H9 (cell line): ENCODE measurements at regions not wholly inside any gene's neighbourhood (a gene's known extent, or its start where the extent isn't known, plus 50 kb on each side); places are given as distances from the start of the nearest gene placed in this dataset.

Source experiments
- DNase-seq: peaks from one replicate; pipeline ENCODE4 v3.0.0-alpha.2; 2017
- H2AFZ ChIP-seq: one replicate; pipeline ENCODE4 v1.6.1; 2013; ENCODE audit warnings: mild to moderate bottlenecking, low read length, control low read depth, moderate library complexity
- H2AK5ac ChIP-seq: 2 replicates; pipeline ENCODE4 v1.6.1; 2013; ENCODE audit warnings: low read length, control low read depth, mixed read lengths; ENCODE audit not compliant: insufficient read length
- H2BK120ac ChIP-seq: one replicate; pipeline ENCODE4 v1.6.1; 2013; ENCODE audit warnings: low read depth, mild to moderate bottlenecking, low read length, control low read depth, inconsistent platforms; ENCODE audit not compliant: poor library complexity, severe bottlenecking
- H2BK12ac ChIP-seq: 2 replicates; pipeline ENCODE4 v1.6.1; 2013; ENCODE audit warnings: low read length, control low read depth, mixed read lengths, low read depth; ENCODE audit not compliant: insufficient read length
- H2BK15ac ChIP-seq: 2 replicates; pipeline ENCODE4 v1.6.1; 2013; ENCODE audit warnings: low read depth, low read length, control low read depth
- H2BK20ac ChIP-seq: one replicate; pipeline ENCODE4 v1.6.1; 2013; ENCODE audit warnings: low read depth, mild to moderate bottlenecking, low read length, control low read depth, inconsistent platforms; ENCODE audit not compliant: poor library complexity, severe bottlenecking
- H2BK5ac ChIP-seq: 2 replicates; pipeline ENCODE4 v1.6.1; 2013; ENCODE audit warnings: low read length, control low read depth, mixed read lengths; ENCODE audit not compliant: insufficient read length
- H3K14ac ChIP-seq: 2 replicates; pipeline ENCODE4 v1.6.1; 2013; ENCODE audit warnings: low read length, control low read depth; ENCODE audit not compliant: insufficient read depth
- H3K18ac ChIP-seq: 2 replicates; pipeline ENCODE4 v1.6.1; 2013; ENCODE audit warnings: low read depth, mild to moderate bottlenecking, mixed read lengths, low read length, control low read depth; ENCODE audit not compliant: insufficient read length
- H3K23ac ChIP-seq: 2 replicates; pipeline ENCODE4 v1.6.1; 2013; ENCODE audit warnings: low read length, control low read depth, mixed read lengths, low read depth; ENCODE audit not compliant: insufficient read length
- H3K23me2 ChIP-seq: 2 replicates; pipeline ENCODE4 v1.6.1; 2013; ENCODE audit warnings: low read depth, mild to moderate bottlenecking, mixed read lengths, low read length, control low read depth; ENCODE audit not compliant: insufficient read length, poor library complexity, severe bottlenecking
- H3K27ac ChIP-seq: 2 replicates; pipeline ENCODE4 v1.5.1; 2013; ENCODE audit warnings: low read length, control low read depth, mixed read lengths, low read depth; ENCODE audit not compliant: insufficient read length
- H3K27me3 ChIP-seq: 2 replicates; pipeline ENCODE4 v1.6.1; 2013; ENCODE audit warnings: low read length, control low read depth, inconsistent platforms; ENCODE audit not compliant: insufficient read depth
- H3K4ac ChIP-seq: 2 replicates; pipeline ENCODE4 v1.6.1; 2013; ENCODE audit warnings: low read depth, mild to moderate bottlenecking, control low read depth, inconsistent platforms, low read length, moderate library complexity
- H3K4me1 ChIP-seq: 2 replicates; pipeline ENCODE4 v1.6.1; 2013; ENCODE audit warnings: low read length, control low read depth, inconsistent platforms; ENCODE audit not compliant: insufficient read depth
- H3K4me2 ChIP-seq: 2 replicates; pipeline ENCODE4 v1.6.1; 2013; ENCODE audit warnings: low read length, control low read depth, mixed read lengths; ENCODE audit not compliant: insufficient read length, insufficient read depth
- H3K56ac ChIP-seq: 2 replicates; pipeline ENCODE4 v1.6.1; 2013; ENCODE audit warnings: low read depth, mild to moderate bottlenecking, mixed read lengths, low read length, control low read depth; ENCODE audit not compliant: insufficient read length
- H3K79me1 ChIP-seq: 2 replicates; pipeline ENCODE4 v1.6.1; 2013; ENCODE audit warnings: low read depth, mild to moderate bottlenecking, moderate library complexity, low read length, control low read depth, inconsistent platforms; ENCODE audit not compliant: insufficient read depth, poor library complexity, severe bottlenecking
- H3K79me2 ChIP-seq: 2 replicates; pipeline ENCODE4 v1.6.1; 2013; ENCODE audit warnings: low read length, control low read depth, inconsistent platforms; ENCODE audit not compliant: insufficient read depth
- H3K9ac ChIP-seq: 2 replicates; pipeline ENCODE4 v1.6.1; 2013; ENCODE audit warnings: low read length, control low read depth, mixed read lengths; ENCODE audit not compliant: insufficient read length; ENCODE audit errors: extremely low read depth
- H3K9me3 ChIP-seq: one replicate; pipeline ENCODE4 v1.6.1; 2013; ENCODE audit warnings: low read depth, low read length, inconsistent platforms; ENCODE audit not compliant: control insufficient read depth
- H3T11ph ChIP-seq: one replicate; pipeline ENCODE4 v1.6.1; 2013; ENCODE audit warnings: mild to moderate bottlenecking, low read length, control low read depth, inconsistent platforms
- H4K20me1 ChIP-seq: one replicate; pipeline ENCODE4 v1.6.1; 2013; ENCODE audit not compliant: control insufficient read depth, insufficient read length, insufficient read depth
- H4K5ac ChIP-seq: 2 replicates; pipeline ENCODE4 v1.6.1; 2013; ENCODE audit warnings: low read depth, mild to moderate bottlenecking, mixed read lengths, low read length, control low read depth; ENCODE audit not compliant: insufficient read length
- H4K8ac ChIP-seq: replicated peaks from 2 replicates; pipeline ENCODE4 v1.6.1; 2013; ENCODE audit warnings: low read length, control low read depth, mixed read lengths, low read depth; ENCODE audit not compliant: insufficient read length
- H4K91ac ChIP-seq: 2 replicates; pipeline ENCODE4 v1.6.1; 2013; ENCODE audit warnings: low read depth, mild to moderate bottlenecking, moderate library complexity, mixed read lengths, low read length, control low read depth; ENCODE audit not compliant: insufficient read length
- H3K27ac Mint-ChIP-seq, 3 experiments: 2 replicates in 2 of 3; 3 replicates in 1 of 3; pipeline ENCODE4 v1.8.0; 2020 to 2021; ENCODE audit warnings: mixed read lengths in 3 of 3, mild to moderate bottlenecking in 1 of 3, moderate library complexity in 1 of 3
- H3K27me3 Mint-ChIP-seq: 2 replicates; pipeline ENCODE4 v1.8.0; 2021; ENCODE audit warnings: low read depth, mild to moderate bottlenecking, moderate library complexity, mixed read lengths
- H3K36me3 Mint-ChIP-seq, 3 experiments: 2 replicates in 2 of 3; 3 replicates in 1 of 3; pipeline ENCODE4 v1.8.0; 2020 to 2021; ENCODE audit warnings: low read depth in 3 of 3, mixed read lengths in 3 of 3; ENCODE audit not compliant: insufficient read depth in 1 of 3
- H3K4me1 Mint-ChIP-seq, 2 experiments: 2 replicates each; pipeline ENCODE4 v1.8.0; 2020; ENCODE audit warnings: mixed read lengths in 2 of 2
- H3K4me3 Mint-ChIP-seq, 2 experiments: 2 replicates in 1 of 2; 3 replicates in 1 of 2; pipeline ENCODE4 v1.8.0; 2020 to 2021; ENCODE audit warnings: mild to moderate bottlenecking in 2 of 2, mixed read lengths in 2 of 2, moderate library complexity in 1 of 2
- H3K9me3 Mint-ChIP-seq, 2 experiments: 2 replicates in 1 of 2; 3 replicates in 1 of 2; pipeline ENCODE4 v1.8.0; 2020; ENCODE audit warnings: mild to moderate bottlenecking in 2 of 2, mixed read lengths in 2 of 2, moderate library complexity in 1 of 2
- CTCF ChIP-seq: fragments of 200-600 bp; sonication (generic); conservative IDR thresholded peaks from 3 replicates; pipeline ENCODE4 v1.8.0; 2021; ENCODE audit warnings: antibody characterized with exemption, mild to moderate bottlenecking
- WGBS: extraction: QIAGEN DNeasy Blood & Tissue Kit; methylation state at CpG from one replicate; pipeline ENCODE4 v1.1.7; 2013; ENCODE audit warnings: missing lambda C conversion rate, low lambda C conversion rate, mixed read lengths; ENCODE audit not compliant: insufficient read length; ENCODE audit errors: extremely low coverage; 5-methylcytosine and 5-hydroxymethylcytosine counted together

DNA sequence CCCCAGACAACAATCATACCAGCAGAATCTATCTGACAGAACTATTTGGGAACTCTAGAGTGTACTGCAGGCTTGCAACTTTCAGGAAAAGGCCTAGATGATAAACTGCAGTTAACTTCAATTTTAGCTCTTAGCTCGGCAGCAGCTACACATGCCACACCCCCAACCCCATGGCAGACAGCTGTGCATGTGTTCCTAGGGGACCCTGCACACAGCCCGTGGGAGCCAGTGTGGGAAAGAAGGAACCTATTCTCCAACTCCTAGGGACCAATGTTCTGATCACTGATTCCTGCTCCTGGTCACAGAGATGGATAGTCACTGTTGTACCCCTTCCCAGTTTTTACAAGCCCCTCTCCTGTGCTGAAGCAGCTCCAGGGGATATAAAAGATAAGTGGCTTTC is 179.6 kb downstream of the DRD1 start:
- no peak overlapping the region for H2BK20ac ChIP-seq
- H3K36me3 Mint-ChIP-seq = peaks cover 0 to 2% (median 0%) of the 10 kb centered on the region in 3 experiments; a peak in 2 of 7 replicates
- no peak overlapping the region for H2BK5ac ChIP-seq
- no peak overlapping the region for H2AK5ac ChIP-seq
- no peak for DNase-seq
- H2AFZ ChIP-seq = no peak overlapping the region
- no peaks in the 10 kb centered on the region for H3K23me2 ChIP-seq
- no peaks in the 10 kb centered on the region for H3K4me1 ChIP-seq
- H3K4ac ChIP-seq = no peak overlapping the region
- H3T11ph ChIP-seq = no peak overlapping the region
- H3K14ac ChIP-seq = no peak overlapping the region
- peak overlapping the region in 1 of 3 experiments; percentile 56; a peak in 1 of 7 replicates for H3K27ac Mint-ChIP-seq
- H4K5ac ChIP-seq = no peak overlapping the region
- no peak overlapping the region for H4K8ac ChIP-seq
- TF ChIP-seq CTCF = no peak
- H3K23ac ChIP-seq = no peak overlapping the region
- H3K79me1 ChIP-seq = no peaks in the 10 kb centered on the region
- no peak overlapping the region for H3K18ac ChIP-seq
- no peak overlapping the region for H2BK12ac ChIP-seq
- WGBS = no CpG with 5 or more reads among the region's 2 CpGs
- H3K27me3 Mint-ChIP-seq = peaks cover 2% of the 10 kb centered on the region; the same call in 1 of the 2 replicates
- H3K9me3 Mint-ChIP-seq = peaks cover 0 to 3% of the 10 kb centered on the region in 2 experiments; a peak in 3 of 5 replicates
- no peak overlapping the region for H3K4me3 Mint-ChIP-seq
- no peak overlapping the region for H3K9ac ChIP-seq
- no peak overlapping the region for H4K91ac ChIP-seq
- H3K9me3 ChIP-seq = no peaks in the 10 kb centered on the region
- H3K79me2 ChIP-seq = no peaks in the 10 kb centered on the region
- H2BK120ac ChIP-seq = no peak overlapping the region
- no peaks in the 10 kb centered on the region for H3K4me1 Mint-ChIP-seq
- no peak overlapping the region for H3K56ac ChIP-seq
- H3K27ac ChIP-seq = no peak overlapping the region
- H3K4me2 ChIP-seq = no peak overlapping the region
- no peak overlapping the region for H2BK15ac ChIP-seq
- H3K27me3 ChIP-seq = no peaks in the 10 kb centered on the region
- H4K20me1 ChIP-seq = no peaks in the 10 kb centered on the region
